ENCODE measurements at regions not wholly inside any gene's neighbourhood (a gene's known extent, or its start where the extent isn't known, plus 50 kb on each side); places are given as distances from the start of the nearest gene placed in this dataset.

GRCh38 chr10:36716291-36716690 lies 409.1 kb upstream of the ANKRD30A start:
- H3K27me3 ChIP-seq: no peaks in the 10 kb centered on the region
- TF ChIP-seq CTCF (IDR thresholded peaks at IDR 0.05) (no peak), POLR2A (IDR thresholded peaks at IDR 0.05) (no peak), POLR2AphosphoS5 (IDR thresholded peaks at IDR 0.05) (no peak), EP300 (IDR thresholded peaks at IDR 0.05) (no peak)

GRCh38 chr10:36712695-36713094 lies 412.7 kb upstream of the ANKRD30A start:
- Histone ChIP-seq H3K4me3 (no peak overlapping the region), H3K36me3 (no peaks in the 10 kb centered on the region), H3K27me3 (no peaks in the 10 kb centered on the region), H3K27ac (no peak overlapping the region), H3K4me1 (no peaks in the 10 kb centered on the region), H3K9me3 (no peaks in the 10 kb centered on the region)
- TF ChIP-seq POLR2A (IDR thresholded peaks at IDR 0.05) (no peak), CTCF (IDR thresholded peaks at IDR 0.05) (no peak), EP300 (IDR thresholded peaks at IDR 0.05) (no peak), POLR2AphosphoS5 (IDR thresholded peaks at IDR 0.05) (no peak)
- no peak for DNase-seq
- ATAC-seq (ENCODE audit: low FRiP score in 2 of 2): no peak

More at GRCh38 chr10:36716291-36716690, 409.1 kb upstream of the ANKRD30A start:
- no peak overlapping the region for H3K4me3 ChIP-seq
- H3K4me1 ChIP-seq: no peaks in the 10 kb centered on the region
- ATAC-seq (ENCODE audit: low FRiP score in 2 of 2) (no peak), DNase-seq (no peak)
- WGBS, 2 donors: 84 to 91% methylated on average over 2 of the region's 2 CpGs
- no peaks in the 10 kb centered on the region for H3K36me3 ChIP-seq
- H3K9me3 ChIP-seq: no peaks in the 10 kb centered on the region
- no peak overlapping the region for H3K27ac ChIP-seq

GRCh38 chr10:36711361-36711760 lies 414.0 kb upstream of the ANKRD30A start:
- WGBS, 2 donors: 87 to 96% methylated on average over 4 of the region's 4 CpGs
- ATAC-seq (ENCODE audit: low FRiP score in 2 of 2): no peak
- no peak overlapping the region for H3K4me3 ChIP-seq
- no peaks in the 10 kb centered on the region for H3K27me3 ChIP-seq
- TF ChIP-seq CTCF (IDR thresholded peaks at IDR 0.05): no peak
- TF ChIP-seq POLR2AphosphoS5 (IDR thresholded peaks at IDR 0.05): no peak
- no peak for TF ChIP-seq EP300 (IDR thresholded peaks at IDR 0.05)
- TF ChIP-seq POLR2A (IDR thresholded peaks at IDR 0.05): no peak
- no peak for DNase-seq
- H3K9me3 ChIP-seq: no peaks in the 10 kb centered on the region
- H3K4me1 ChIP-seq: no peaks in the 10 kb centered on the region
- H3K36me3 ChIP-seq: no peaks in the 10 kb centered on the region
- H3K27ac ChIP-seq: no peak overlapping the region

- TF ChIP-seq POLR2A (IDR thresholded peaks at IDR 0.05) (no peak), CTCF (IDR thresholded peaks at IDR 0.05) (no peak), EP300 (IDR thresholded peaks at IDR 0.05) (no peak), POLR2AphosphoS5 (IDR thresholded peaks at IDR 0.05) (no peak)
- H3K27ac ChIP-seq: no peak overlapping the region
- 65 to 67% methylated on average over 2 of the region's 2 CpGs for WGBS, 2 donors
- H3K4me3 ChIP-seq: no peak overlapping the region
- H3K9me3 ChIP-seq: peaks cover 0 to 8% (median 0%) of the 10 kb centered on the region in 4 donors
- DNase-seq: no peak
- no peaks in the 10 kb centered on the region for H3K4me1 ChIP-seq
- H3K27me3 ChIP-seq: no peaks in the 10 kb centered on the region
- no peak for ATAC-seq (ENCODE audit: low FRiP score in 2 of 2)
- no peaks in the 10 kb centered on the region for H3K36me3 ChIP-seq
These were observed 421.3 kb upstream of the ANKRD30A start for GRCh38 chr10:36704124-36704523.

- peaks cover 0 to 8% (median 0%) of the 10 kb centered on the region in 4 donors for H3K9me3 ChIP-seq
- no peak overlapping the region for H3K4me3 ChIP-seq
- no peak overlapping the region for H3K27ac ChIP-seq
- H3K27me3 ChIP-seq: no peaks in the 10 kb centered on the region
- ATAC-seq (ENCODE audit: low FRiP score in 2 of 2): no peak
- no peaks in the 10 kb centered on the region for H3K4me1 ChIP-seq
- H3K36me3 ChIP-seq: no peaks in the 10 kb centered on the region
- WGBS, 2 donors: 25 to 51% methylated on average over 3 of the region's 3 CpGs
- TF ChIP-seq EP300 (IDR thresholded peaks at IDR 0.05) (no peak), POLR2A (IDR thresholded peaks at IDR 0.05) (no peak), CTCF (IDR thresholded peaks at IDR 0.05) (no peak), POLR2AphosphoS5 (IDR thresholded peaks at IDR 0.05) (no peak)
- DNase-seq: no peak
These were observed 422.2 kb upstream of the ANKRD30A start for GRCh38 chr10:36703179-36703578.

All from upper lobe of left lung (tissue), 6 donors.